GM04504 (cell line): ENCODE measurements at regions not wholly inside any gene's neighbourhood (a gene's known extent, or its start where the extent isn't known, plus 50 kb on each side); places are given as distances from the start of the nearest gene placed in this dataset.

Experiments
- DNase-seq: peaks from one replicate; pipeline ENCODE4 v3.0.0-alpha.2; 2012; ENCODE audit warnings: low read depth

GRCh38 chr13:44176173-44176572 lies 197.5 kb upstream of the SERP2 start:
- DNase-seq, result no peak

GRCh38 chr13:44180876-44181536 lies 192.6 kb upstream of the SERP2 start:
- DNase-seq, result no peak

DNA sequence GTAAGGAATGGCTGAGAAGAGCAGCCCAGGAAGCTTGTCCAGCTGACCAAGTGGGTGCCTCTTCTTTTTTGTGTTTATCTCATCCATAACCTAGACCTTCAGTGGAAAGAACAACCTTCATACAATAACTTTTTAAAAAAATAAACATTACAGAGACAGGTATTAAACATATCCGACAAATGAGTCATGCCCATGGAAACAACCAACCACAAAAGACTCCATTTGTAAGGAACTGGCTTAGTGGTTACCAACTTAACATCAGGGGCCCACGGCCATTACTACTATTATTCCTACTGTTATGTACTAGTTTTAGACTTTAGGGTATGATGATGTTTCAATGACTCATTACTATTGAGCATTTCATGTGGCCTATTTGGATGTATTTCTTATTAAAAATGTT lies 191.7 kb upstream of the SERP2 start:
- no peak for DNase-seq

- no peak for DNase-seq
Measured at GRCh38 chr13:44184740-44185139, 188.9 kb upstream of the SERP2 start.

DNA sequence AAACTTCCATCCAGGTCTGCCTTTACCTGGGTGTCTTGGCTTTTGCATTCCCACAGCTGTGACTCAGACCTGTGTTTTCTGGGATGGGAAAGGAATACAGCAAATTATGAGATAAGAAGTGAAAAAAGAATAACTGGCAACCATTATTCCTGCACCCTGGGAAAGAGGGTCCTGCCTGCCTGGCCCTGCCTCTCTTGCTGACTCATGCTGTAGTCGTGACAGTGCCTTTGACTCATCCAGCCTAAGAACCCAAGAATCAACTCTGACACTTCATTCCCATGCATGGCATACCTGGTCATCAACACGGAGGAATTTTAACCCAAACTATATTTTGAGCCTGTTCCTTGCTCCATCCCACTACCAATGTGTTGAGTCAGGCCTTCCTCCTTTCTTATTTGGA lies 185.4 kb upstream of the SERP2 start:
- no peak for DNase-seq

- DNase-seq, result no peak
Measured at GRCh38 chr13:44189085-44189484, 184.5 kb upstream of the SERP2 start.

GRCh38 chr13:44191103-44191502 lies 182.5 kb upstream of the SERP2 start:
- DNase-seq, result no peak

DNA sequence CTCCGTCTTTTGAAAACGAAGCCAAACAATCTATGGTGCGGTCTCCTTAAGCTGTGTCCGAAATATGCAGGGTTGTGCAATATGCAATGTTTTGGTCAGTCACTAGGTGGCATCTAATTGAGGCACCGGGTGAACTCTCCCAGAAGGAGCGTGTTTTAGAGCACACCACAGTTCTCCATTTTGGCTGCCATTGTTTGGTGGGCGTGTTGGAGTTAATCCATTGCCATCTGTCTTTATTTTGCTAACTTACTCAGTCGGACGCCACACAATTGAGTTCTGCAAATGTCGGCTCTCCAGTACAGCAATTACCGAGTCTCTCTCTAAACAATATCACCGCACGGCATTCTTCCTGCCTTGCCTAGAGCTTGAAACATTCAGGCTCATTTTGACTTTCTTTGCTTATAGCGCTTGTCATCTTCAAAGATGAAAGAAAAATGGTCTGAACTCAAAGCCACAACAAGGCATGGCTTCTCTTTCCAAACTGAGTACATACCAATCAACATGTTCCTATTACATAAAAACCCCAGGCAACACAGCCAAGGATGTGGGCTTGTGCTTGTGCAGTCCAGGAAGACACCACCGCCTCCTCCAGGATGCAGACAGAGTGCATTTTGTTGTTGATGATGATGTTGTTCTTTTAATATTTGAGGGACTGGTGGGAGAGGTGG lies 182.0 kb upstream of the SERP2 start:
- DNase-seq, result peak; percentile 76

- no peak for DNase-seq
Measured at GRCh38 chr13:44193731-44194130, 179.9 kb upstream of the SERP2 start.

DNA sequence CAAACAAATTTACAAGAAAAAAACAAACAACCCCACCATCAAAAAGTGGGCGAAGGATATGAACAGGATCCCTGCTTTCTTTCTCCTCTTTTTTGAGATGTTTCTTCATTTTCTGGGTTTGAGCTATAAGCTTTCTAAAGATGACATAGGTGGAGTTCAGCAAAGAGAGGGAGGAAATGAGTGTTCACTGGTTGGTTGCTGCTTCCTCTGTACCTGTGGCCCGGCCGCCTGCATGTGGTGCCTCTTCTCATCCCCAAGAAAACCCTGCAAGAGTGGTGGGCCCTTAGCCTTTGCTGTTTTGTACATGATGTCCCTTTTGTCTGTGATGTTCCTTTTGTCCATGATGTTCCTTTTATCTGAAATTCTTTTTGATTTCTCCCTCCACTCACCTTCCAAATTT lies 178.4 kb upstream of the SERP2 start:
- DNase-seq, result no peak

- DNase-seq, result no peak
Measured at GRCh38 chr13:44196196-44196751, 177.3 kb upstream of the SERP2 start.

GRCh38 chr13:44197791-44198770 lies 175.5 kb upstream of the SERP2 start:
- DNase-seq, result no peak

DNA sequence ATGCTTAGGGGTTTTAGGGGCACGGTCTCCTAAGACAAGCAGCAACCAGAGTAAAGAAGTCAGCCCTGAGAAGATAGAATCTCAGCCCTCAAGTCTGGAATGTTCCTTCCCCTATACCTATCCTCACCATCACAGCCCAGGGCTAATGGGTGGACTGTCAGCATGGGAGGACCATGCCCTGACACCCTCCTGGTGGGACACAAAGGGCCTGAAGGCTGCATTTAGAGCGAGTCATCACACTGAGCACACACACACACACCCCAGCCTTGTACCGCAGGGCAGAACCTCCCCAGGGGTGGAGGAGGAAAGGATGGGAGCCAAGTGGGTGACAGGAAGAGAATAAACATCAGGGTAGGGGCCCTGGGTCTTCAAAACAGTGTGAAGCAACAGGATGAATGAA lies 174.8 kb upstream of the SERP2 start:
- DNase-seq, result no peak

DNA sequence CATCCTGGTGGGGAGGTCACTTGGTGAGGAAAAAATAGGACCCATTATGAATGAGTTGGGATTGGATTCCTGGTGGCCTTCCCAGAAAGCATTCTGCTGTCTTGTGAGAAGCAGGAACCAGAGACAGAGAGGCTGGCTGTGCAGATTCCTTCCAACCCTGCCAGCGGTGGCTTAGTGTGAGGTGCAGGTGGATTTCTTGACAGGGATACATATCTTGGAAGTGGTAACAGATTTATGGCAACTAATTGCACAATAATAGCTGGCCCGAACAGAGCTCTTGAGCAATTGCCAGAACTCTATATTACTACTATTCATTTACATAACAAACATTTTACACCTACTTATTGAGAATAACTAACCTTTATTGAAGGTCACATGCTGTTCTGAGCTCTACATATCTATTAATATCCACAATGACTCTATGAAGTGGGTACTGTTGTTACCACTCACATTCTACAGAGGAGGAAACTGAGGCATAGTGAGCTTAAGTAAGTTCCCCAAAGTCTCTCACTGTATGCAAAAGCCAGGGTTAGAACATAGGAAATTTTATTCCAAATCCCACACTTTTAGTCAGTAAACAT lies 173.9 kb upstream of the SERP2 start:
- no peak for DNase-seq

DNA sequence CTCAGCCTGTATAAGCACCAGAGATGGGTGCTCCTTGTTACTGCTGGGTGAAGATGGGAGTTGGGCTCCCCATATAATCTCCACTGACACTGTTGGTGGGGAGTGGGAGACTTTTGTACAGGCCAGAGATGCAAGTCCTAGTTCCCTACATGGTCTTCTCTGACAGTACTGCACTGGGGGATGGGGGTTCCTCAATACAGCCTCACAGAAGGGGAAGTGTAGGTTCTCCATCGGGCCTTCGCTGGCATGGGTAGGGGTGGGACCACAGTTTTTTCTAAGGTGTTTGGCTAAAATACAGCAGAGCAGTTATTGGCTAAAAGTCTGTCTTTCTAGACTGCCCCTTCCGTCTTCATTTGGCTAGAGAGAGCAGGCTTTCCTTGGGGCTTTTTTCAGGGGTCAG lies 167.2 kb upstream of the SERP2 start:
- no peak for DNase-seq

DNA sequence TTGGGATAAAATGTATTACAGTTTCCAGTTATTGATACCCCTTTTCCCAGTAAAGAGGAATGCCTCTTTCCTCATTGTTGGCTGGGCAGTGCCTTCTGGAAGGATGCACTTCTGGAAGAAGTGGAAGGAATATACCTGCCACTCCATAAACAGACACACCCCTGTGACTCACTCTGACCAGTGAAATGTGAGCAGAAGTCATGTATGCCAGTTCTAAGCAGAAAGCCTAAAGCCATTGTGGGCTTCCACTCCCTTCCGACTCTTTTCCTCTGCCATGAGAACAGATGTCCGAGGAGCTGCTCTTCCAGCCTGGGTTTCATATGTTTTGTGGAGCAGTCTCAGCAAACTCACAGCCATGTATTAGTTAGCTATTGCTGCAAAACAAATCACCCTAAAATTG lies 166.1 kb upstream of the SERP2 start:
- no peak for DNase-seq

GRCh38 chr13:44210525-44210924 lies 163.1 kb upstream of the SERP2 start:
- no peak for DNase-seq

GRCh38 chr13:44211286-44211685 lies 162.3 kb upstream of the SERP2 start:
- no peak for DNase-seq

GRCh38 chr13:44211704-44212346 lies 161.8 kb upstream of the SERP2 start:
- no peak for DNase-seq

- DNase-seq, result no peak
Measured at GRCh38 chr13:44212633-44213396, 160.8 kb upstream of the SERP2 start.
